Neuronal stem cell (in vitro differentiated cells): ENCODE measurements at regions not wholly inside any gene's neighbourhood (a gene's known extent, or its start where the extent isn't known, plus 50 kb on each side); places are given as distances from the start of the nearest gene placed in this dataset.

Experiments used
- DNase-seq: peaks from one replicate; pipeline ENCODE4 v3.0.0-alpha.2; 2013; ENCODE audit warnings: low spot score
- H2AFZ ChIP-seq: one replicate; pipeline ENCODE4 v1.6.1; 2013; ENCODE audit warnings: mild to moderate bottlenecking, low read length, inconsistent platforms
- H2AK5ac ChIP-seq: 2 replicates; pipeline ENCODE4 v1.6.1; 2013; ENCODE audit warnings: low read depth, mild to moderate bottlenecking, inconsistent platforms, low read length, moderate library complexity, mixed read lengths
- H2BK120ac ChIP-seq: 2 replicates; pipeline ENCODE4 v1.6.1; 2013; ENCODE audit warnings: low read depth, mild to moderate bottlenecking, inconsistent platforms, low read length, moderate library complexity, mixed read lengths
- H2BK12ac ChIP-seq: one replicate; pipeline ENCODE4 v1.6.1; 2013; ENCODE audit warnings: low read length, inconsistent platforms
- H2BK15ac ChIP-seq: 2 replicates; pipeline ENCODE4 v1.6.1; 2013; ENCODE audit warnings: mild to moderate bottlenecking, low read length, inconsistent platforms, mixed read lengths
- H2BK5ac ChIP-seq: one replicate; pipeline ENCODE4 v1.6.1; 2013; ENCODE audit warnings: inconsistent platforms, mild to moderate bottlenecking, low read length, moderate library complexity
- H3K14ac ChIP-seq: one replicate; pipeline ENCODE4 v1.6.1; 2013; ENCODE audit warnings: low read length, inconsistent platforms
- H3K18ac ChIP-seq: 2 replicates; pipeline ENCODE4 v1.6.1; 2013; ENCODE audit warnings: low read length, inconsistent platforms
- H3K23ac ChIP-seq: 2 replicates; pipeline ENCODE4 v1.6.1; 2013; ENCODE audit warnings: low read depth, mild to moderate bottlenecking, mixed read lengths, low read length, inconsistent platforms; ENCODE audit not compliant: poor library complexity
- H3K27ac ChIP-seq: replicated peaks from 3 replicates; pipeline ENCODE4 v1.5.1; 2013; ENCODE audit warnings: low read length, inconsistent platforms
- H3K27me3 ChIP-seq, 3 experiments: 2 replicates each; pipeline ENCODE4 v1.6.1; 2013; ENCODE audit warnings: low read length in 3 of 3, mild to moderate bottlenecking in 2 of 3, inconsistent platforms in 1 of 3, low read depth in 1 of 3, mixed read lengths in 1 of 3, moderate library complexity in 1 of 3; ENCODE audit not compliant: control insufficient read depth in 3 of 3, insufficient read depth in 3 of 3
- H3K36me3 ChIP-seq, 2 donors: replicated peaks in 1 of 2; 2 replicates each; pipeline ENCODE4 v1.6.1; 2013; ENCODE audit warnings: low read length in 2 of 2; ENCODE audit not compliant: control insufficient read depth in 2 of 2, insufficient read depth in 2 of 2
- H3K4ac ChIP-seq: 2 replicates; pipeline ENCODE4 v1.6.1; 2013; ENCODE audit warnings: inconsistent platforms, mild to moderate bottlenecking, low read length, moderate library complexity
- H3K4me1 ChIP-seq, 2 donors: 1 replicate in 1 of 2; 2 replicates in 1 of 2; pipeline ENCODE4 v1.6.1; 2013; ENCODE audit warnings: low read length in 2 of 2, low read depth in 1 of 2; ENCODE audit not compliant: control insufficient read depth in 2 of 2, insufficient read depth in 1 of 2
- H3K4me2 ChIP-seq: one replicate; pipeline ENCODE4 v1.6.1; 2013; ENCODE audit warnings: mild to moderate bottlenecking, low read length, inconsistent platforms; ENCODE audit not compliant: insufficient read depth, poor library complexity, severe bottlenecking
- H3K4me3 ChIP-seq, 2 donors: 2 replicates each; pipeline ENCODE4 v1.5.1; 2013; ENCODE audit warnings: low read length in 2 of 2, mild to moderate bottlenecking in 2 of 2, inconsistent platforms in 1 of 2, moderate library complexity in 1 of 2
- H3K79me1 ChIP-seq: one replicate; pipeline ENCODE4 v1.6.1; 2013; ENCODE audit warnings: low read depth, mild to moderate bottlenecking, inconsistent platforms, low read length, moderate library complexity
- H3K9ac ChIP-seq: one replicate; pipeline ENCODE4 v1.6.1; 2013; ENCODE audit warnings: mild to moderate bottlenecking, low read depth, low read length, inconsistent platforms; ENCODE audit not compliant: poor library complexity
- H3K9me3 ChIP-seq, 2 donors: replicated peaks in 1 of 2; 2 replicates each; pipeline versions ENCODE3 to v1.6.1; 2013; ENCODE audit warnings: low read length in 2 of 2, mild to moderate bottlenecking in 2 of 2, inconsistent platforms in 1 of 2, low read depth in 1 of 2, mixed read lengths in 1 of 2, moderate library complexity in 1 of 2; ENCODE audit not compliant: control insufficient read depth in 2 of 2, insufficient read depth in 1 of 2
- H4K8ac ChIP-seq: one replicate; pipeline ENCODE4 v1.6.1; 2013; ENCODE audit warnings: low read depth, mild to moderate bottlenecking, inconsistent platforms, low read length, moderate library complexity
- H4K91ac ChIP-seq: one replicate; pipeline ENCODE4 v1.6.1; 2013; ENCODE audit warnings: low read length, low read depth, mild to moderate bottlenecking, inconsistent platforms; ENCODE audit not compliant: poor library complexity
- WGBS, 2 donors: extraction: QIAGEN DNeasy Blood & Tissue Kit; methylation state at CpG; one replicate each; pipeline ENCODE4 v1.1.7; 2013; ENCODE audit warnings: missing lambda C conversion rate in 2 of 2, mixed read lengths in 1 of 2; ENCODE audit not compliant: insufficient read length in 2 of 2, insufficient replicate concordance in 1 of 2; ENCODE audit errors: extremely low coverage in 2 of 2; 5-methylcytosine and 5-hydroxymethylcytosine counted together

DNA sequence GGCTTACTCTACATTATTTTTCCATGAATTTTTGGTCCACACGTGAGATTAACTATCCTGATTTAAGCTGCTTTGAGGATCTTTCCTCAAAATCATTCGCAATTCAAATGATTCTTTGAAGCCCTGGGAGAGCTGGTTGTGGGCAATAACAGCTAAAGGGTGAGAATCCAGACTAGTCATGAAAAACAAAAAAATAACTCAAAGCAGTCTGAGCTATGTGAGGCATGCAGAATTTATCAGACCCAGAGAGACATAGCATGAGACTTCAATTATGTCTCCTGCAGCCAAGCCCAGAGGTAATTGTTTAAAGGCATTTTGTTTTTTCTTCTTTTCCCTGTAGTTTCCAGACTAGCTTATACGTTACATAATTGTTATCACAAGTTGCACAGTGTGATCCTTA lies 517.3 kb upstream of the PTCHD4 start:
- Histone ChIP-seq H3K4me2 (no peak overlapping the region), H3K4ac (no peak overlapping the region), H3K27me3 (no peaks in the 10 kb centered on the region), H2AFZ (no peak overlapping the region), H3K36me3 (no peaks in the 10 kb centered on the region), H3K14ac (no peak overlapping the region), H3K4me3 (no peak overlapping the region), H3K18ac (no peak overlapping the region), H4K91ac (no peak overlapping the region), H3K23ac (no peak overlapping the region), H3K9ac (no peak overlapping the region), H3K4me1 (no peaks in the 10 kb centered on the region), H2AK5ac (no peak overlapping the region), H4K8ac (no peak overlapping the region), H3K27ac (no peak overlapping the region), H3K79me1 (no peaks in the 10 kb centered on the region), H2BK15ac (no peak overlapping the region), H2BK120ac (no peak overlapping the region), H2BK5ac (no peak overlapping the region), H2BK12ac (no peak overlapping the region), H3K9me3 (no peaks in the 10 kb centered on the region)
- DNase-seq = peak; percentile 11
- no CpG with 5 or more reads among the region's 3 CpGs for WGBS, 2 donors

DNA sequence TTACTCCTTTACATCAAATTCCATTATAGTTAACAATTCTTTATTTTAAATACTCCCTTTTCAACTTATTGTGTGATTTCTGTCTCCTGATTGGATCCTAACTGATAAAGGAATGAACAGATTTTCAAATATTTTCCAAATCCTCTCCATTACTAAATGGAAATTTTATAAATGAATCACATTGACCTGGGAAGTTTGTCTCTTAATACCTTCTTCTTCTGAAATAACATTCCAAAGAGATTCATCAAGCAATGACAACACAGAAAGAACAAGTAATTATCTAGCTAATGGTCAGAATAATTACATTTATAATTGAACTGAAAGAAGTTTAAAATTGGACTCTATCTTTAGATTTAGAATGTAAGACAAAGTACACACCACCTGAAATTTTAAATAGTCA lies 515.4 kb upstream of the PTCHD4 start:
- no peaks in the 10 kb centered on the region for H3K36me3 ChIP-seq
- no peak overlapping the region for H3K9ac ChIP-seq
- no peak overlapping the region for H3K14ac ChIP-seq
- H3K4me3 ChIP-seq = no peak overlapping the region
- no peak overlapping the region for H4K8ac ChIP-seq
- no peaks in the 10 kb centered on the region for H3K4me1 ChIP-seq
- no peaks in the 10 kb centered on the region for H3K27me3 ChIP-seq
- H3K4ac ChIP-seq = no peak overlapping the region
- no peaks in the 10 kb centered on the region for H3K79me1 ChIP-seq
- H4K91ac ChIP-seq = no peak overlapping the region
- no peak for DNase-seq
- no peak overlapping the region for H2BK12ac ChIP-seq
- no peak overlapping the region for H3K4me2 ChIP-seq
- H3K23ac ChIP-seq = no peak overlapping the region
- H2BK120ac ChIP-seq = no peak overlapping the region
- H2BK15ac ChIP-seq = no peak overlapping the region
- H3K27ac ChIP-seq = no peak overlapping the region
- no peak overlapping the region for H2AFZ ChIP-seq
- no peaks in the 10 kb centered on the region for H3K9me3 ChIP-seq
- H2BK5ac ChIP-seq = no peak overlapping the region
- H2AK5ac ChIP-seq = no peak overlapping the region
- H3K18ac ChIP-seq = no peak overlapping the region

DNA sequence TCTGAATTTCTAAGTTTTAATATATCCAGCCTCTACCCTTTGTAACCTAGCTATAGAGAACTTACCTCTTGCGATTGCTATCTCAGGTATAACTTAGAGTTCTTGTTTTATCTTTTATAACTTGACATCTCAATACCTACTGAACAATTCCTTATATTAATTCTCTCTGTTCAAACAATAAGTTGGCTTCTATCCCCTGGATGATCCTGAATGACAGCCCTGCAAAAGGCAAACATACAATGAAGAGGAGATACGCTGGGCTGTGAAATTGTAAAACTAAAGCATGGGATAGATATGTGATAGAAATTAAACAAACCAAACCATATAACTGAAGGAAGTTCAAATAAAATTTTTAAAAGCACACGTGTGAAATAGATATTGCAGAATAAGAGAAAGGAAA lies 513.6 kb upstream of the PTCHD4 start:
- H2AFZ ChIP-seq = no peak overlapping the region
- no peaks in the 10 kb centered on the region for H3K27me3 ChIP-seq
- H3K4ac ChIP-seq = no peak overlapping the region
- no peak overlapping the region for H4K91ac ChIP-seq
- H3K4me1 ChIP-seq = no peaks in the 10 kb centered on the region
- H2BK15ac ChIP-seq = no peak overlapping the region
- H4K8ac ChIP-seq = no peak overlapping the region
- no peaks in the 10 kb centered on the region for H3K9me3 ChIP-seq
- no peak overlapping the region for H2BK5ac ChIP-seq
- no peak for DNase-seq
- H2BK12ac ChIP-seq = no peak overlapping the region
- H3K18ac ChIP-seq = no peak overlapping the region
- no peak overlapping the region for H3K9ac ChIP-seq
- H3K27ac ChIP-seq = no peak overlapping the region
- H3K79me1 ChIP-seq = no peaks in the 10 kb centered on the region
- H3K4me3 ChIP-seq = no peak overlapping the region
- no peaks in the 10 kb centered on the region for H3K36me3 ChIP-seq
- no peak overlapping the region for H2AK5ac ChIP-seq
- no peak overlapping the region for H3K4me2 ChIP-seq
- no peak overlapping the region for H3K23ac ChIP-seq
- no peak overlapping the region for H3K14ac ChIP-seq
- 100% methylated on average over 1 of the region's 3 CpGs; no CpG with 5 or more reads in 1 of the 2 donors for WGBS, 2 donors
- H2BK120ac ChIP-seq = no peak overlapping the region

DNA sequence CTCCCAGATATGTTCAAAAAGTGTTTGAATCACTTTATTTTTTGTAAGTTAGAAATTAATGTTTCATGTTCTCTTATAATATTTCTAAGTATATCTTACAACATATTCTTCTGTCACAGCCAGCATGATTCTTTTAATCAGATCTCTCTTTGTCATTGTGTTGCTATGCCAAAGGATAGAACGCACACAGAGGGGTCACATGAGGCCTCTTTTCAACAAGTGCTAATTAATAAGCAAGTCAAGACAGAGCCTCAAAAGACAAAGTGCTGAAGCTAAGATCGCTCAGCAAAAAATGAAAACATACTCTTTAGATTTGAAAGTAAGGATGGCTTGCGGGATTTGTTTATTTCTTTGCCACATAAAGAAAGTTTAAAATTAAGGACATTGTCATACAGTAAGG lies 508.8 kb upstream of the PTCHD4 start:
- Histone ChIP-seq H2AK5ac (no peak overlapping the region), H3K23ac (no peak overlapping the region)

More for the DNA sequence above, 508.8 kb upstream of the PTCHD4 start:
- Histone ChIP-seq H3K27ac (no peak overlapping the region), H3K14ac (no peak overlapping the region), H3K4ac (no peak overlapping the region), H2BK120ac (no peak overlapping the region), H2AFZ (no peak overlapping the region), H3K9me3 (no peaks in the 10 kb centered on the region), H3K36me3 (no peaks in the 10 kb centered on the region), H3K79me1 (no peaks in the 10 kb centered on the region), H3K4me3 (no peak overlapping the region), H2BK15ac (no peak overlapping the region), H2BK5ac (no peak overlapping the region), H3K4me2 (no peak overlapping the region), H3K18ac (no peak overlapping the region), H4K91ac (no peak overlapping the region), H3K27me3 (no peaks in the 10 kb centered on the region), H2BK12ac (no peak overlapping the region), H4K8ac (no peak overlapping the region), H3K9ac (no peak overlapping the region), H3K4me1 (no peaks in the 10 kb centered on the region)
- WGBS, 2 donors = no CpG with 5 or more reads among the region's 3 CpGs
- no peak for DNase-seq
